H7 (cell line): ENCODE measurements at regions not wholly inside any gene's neighbourhood (a gene's known extent, or its start where the extent isn't known, plus 50 kb on each side); places are given as distances from the start of the nearest gene placed in this dataset.

Experiments used
- DNase-seq: peaks from one replicate; pipeline ENCODE4 v3.0.0; 2012
- H3K27me3 ChIP-seq: 2 replicates; pipeline ENCODE4 v1.6.0; 2011; ENCODE audit warnings: mild to moderate bottlenecking, low read length; ENCODE audit not compliant: control insufficient read depth, insufficient read depth
- H3K36me3 ChIP-seq: replicated peaks from 2 replicates; pipeline ENCODE4 v1.5.1; 2011; ENCODE audit warnings: low read length; ENCODE audit not compliant: control insufficient read depth, insufficient read depth
- H3K4me3 ChIP-seq: 2 replicates; pipeline ENCODE4 v1.5.1; 2011; ENCODE audit warnings: low read depth, mild to moderate bottlenecking, control low read depth, low read length, moderate library complexity; ENCODE audit not compliant: insufficient read depth

DNA sequence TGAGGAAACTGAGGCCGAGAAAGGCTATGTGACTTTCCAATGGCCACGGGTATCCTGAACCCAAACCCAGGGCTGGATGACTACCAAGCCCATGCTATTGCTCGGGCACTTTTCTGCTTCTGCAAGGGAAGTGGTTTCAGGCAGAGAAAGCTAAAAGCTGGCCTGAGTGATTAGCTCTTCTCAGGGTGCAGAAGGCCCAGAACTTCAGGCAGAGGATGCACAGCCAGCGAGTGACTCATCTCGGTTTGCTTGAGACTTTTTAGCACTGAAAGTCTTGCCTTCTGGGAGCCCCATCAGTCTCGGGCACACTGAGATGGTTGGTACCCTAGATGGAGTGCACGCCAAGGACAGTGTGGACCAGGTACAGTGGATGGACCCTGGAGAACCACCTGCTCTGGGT, 129.5 kb upstream of the SDK2 start:
- no peak overlapping the region for H3K4me3 ChIP-seq
- H3K36me3 ChIP-seq = no peaks in the 10 kb centered on the region
- no peak for DNase-seq
- H3K27me3 ChIP-seq = no peaks in the 10 kb centered on the region

GRCh38 chr17:73774852-73775251, 130.6 kb upstream of the SDK2 start:
- DNase-seq = no peak
- no peaks in the 10 kb centered on the region for H3K36me3 ChIP-seq
- no peak overlapping the region for H3K4me3 ChIP-seq
- H3K27me3 ChIP-seq = no peaks in the 10 kb centered on the region

- DNase-seq = no peak
- Histone ChIP-seq H3K27me3 (no peaks in the 10 kb centered on the region), H3K36me3 (no peaks in the 10 kb centered on the region), H3K4me3 (no peak overlapping the region)
Observed at GRCh38 chr17:73776351-73777130, 132.3 kb upstream of the SDK2 start.

- Histone ChIP-seq H3K36me3 (no peaks in the 10 kb centered on the region), H3K27me3 (no peaks in the 10 kb centered on the region)
- DNase-seq = no peak
Observed at GRCh38 chr17:73777131-73777449, 132.8 kb upstream of the SDK2 start.

GRCh38 chr17:73782231-73782630, 138.0 kb upstream of the SDK2 start:
- H3K36me3 ChIP-seq = no peaks in the 10 kb centered on the region
- no peak overlapping the region for H3K4me3 ChIP-seq
- no peak for DNase-seq
- no peaks in the 10 kb centered on the region for H3K27me3 ChIP-seq

More at GRCh38 chr17:73777131-73777449, 132.8 kb upstream of the SDK2 start:
- no peak overlapping the region for H3K4me3 ChIP-seq

GRCh38 chr17:73782641-73783381, 138.6 kb upstream of the SDK2 start:
- DNase-seq = peak; percentile 73

DNA sequence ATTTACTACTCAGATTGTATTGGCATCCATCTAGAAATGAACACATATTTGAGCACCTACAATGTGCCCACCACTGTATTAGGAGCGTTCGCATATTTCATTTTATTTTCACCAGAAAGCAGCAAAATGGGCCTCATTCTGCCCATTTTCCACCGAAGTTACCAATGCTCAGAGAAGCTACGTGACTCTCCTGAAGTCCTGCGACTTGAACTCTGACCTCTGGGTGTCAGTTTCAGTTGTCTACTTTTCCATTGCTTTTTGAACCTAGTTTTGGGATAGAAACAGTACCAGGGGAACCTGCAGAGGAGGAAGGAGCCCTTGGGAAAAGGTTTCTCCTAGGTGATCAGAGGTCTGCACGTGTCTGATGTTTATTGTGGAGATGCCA, 139.1 kb upstream of the SDK2 start:
- no peak for DNase-seq
- no peaks in the 10 kb centered on the region for H3K27me3 ChIP-seq
- no peak overlapping the region for H3K4me3 ChIP-seq
- H3K36me3 ChIP-seq = no peaks in the 10 kb centered on the region

More at GRCh38 chr17:73782641-73783381, 138.6 kb upstream of the SDK2 start:
- H3K27me3 ChIP-seq = no peaks in the 10 kb centered on the region
- no peaks in the 10 kb centered on the region for H3K36me3 ChIP-seq
- H3K4me3 ChIP-seq = no peak overlapping the region

GRCh38 chr17:73783945-73784603, 139.8 kb upstream of the SDK2 start:
- no peaks in the 10 kb centered on the region for H3K36me3 ChIP-seq
- H3K27me3 ChIP-seq = no peaks in the 10 kb centered on the region
- H3K4me3 ChIP-seq = no peak overlapping the region
- peak; percentile 73 for DNase-seq

DNA sequence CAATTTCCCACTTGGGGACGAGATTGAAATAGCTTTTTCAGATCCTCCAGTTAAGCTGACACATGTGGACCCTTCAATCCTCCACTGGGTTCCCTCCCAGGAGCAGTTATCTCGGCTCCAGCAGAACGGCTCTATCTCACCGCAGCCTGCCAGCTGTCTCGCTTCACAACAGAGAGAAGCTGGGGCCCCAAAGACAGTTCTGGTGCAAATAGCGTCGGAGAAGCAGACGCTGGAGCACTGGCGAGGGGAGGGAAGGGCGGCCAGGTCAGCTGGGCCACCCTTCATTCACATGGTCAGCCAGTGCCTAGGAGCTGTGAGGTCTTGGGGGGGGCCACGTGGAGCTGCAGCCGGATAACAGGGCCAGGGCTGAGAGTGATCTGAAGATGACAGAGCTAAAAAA, 141.3 kb upstream of the SDK2 start:
- H3K4me3 ChIP-seq = no peak overlapping the region

GRCh38 chr17:73785958-73786743, 141.9 kb upstream of the SDK2 start:
- no peaks in the 10 kb centered on the region for H3K36me3 ChIP-seq
- no peaks in the 10 kb centered on the region for H3K27me3 ChIP-seq
- peak; percentile 64 for DNase-seq
- H3K4me3 ChIP-seq = no peak overlapping the region

More for the DNA sequence above, 141.3 kb upstream of the SDK2 start:
- H3K36me3 ChIP-seq = no peaks in the 10 kb centered on the region
- no peak for DNase-seq
- no peaks in the 10 kb centered on the region for H3K27me3 ChIP-seq

DNA sequence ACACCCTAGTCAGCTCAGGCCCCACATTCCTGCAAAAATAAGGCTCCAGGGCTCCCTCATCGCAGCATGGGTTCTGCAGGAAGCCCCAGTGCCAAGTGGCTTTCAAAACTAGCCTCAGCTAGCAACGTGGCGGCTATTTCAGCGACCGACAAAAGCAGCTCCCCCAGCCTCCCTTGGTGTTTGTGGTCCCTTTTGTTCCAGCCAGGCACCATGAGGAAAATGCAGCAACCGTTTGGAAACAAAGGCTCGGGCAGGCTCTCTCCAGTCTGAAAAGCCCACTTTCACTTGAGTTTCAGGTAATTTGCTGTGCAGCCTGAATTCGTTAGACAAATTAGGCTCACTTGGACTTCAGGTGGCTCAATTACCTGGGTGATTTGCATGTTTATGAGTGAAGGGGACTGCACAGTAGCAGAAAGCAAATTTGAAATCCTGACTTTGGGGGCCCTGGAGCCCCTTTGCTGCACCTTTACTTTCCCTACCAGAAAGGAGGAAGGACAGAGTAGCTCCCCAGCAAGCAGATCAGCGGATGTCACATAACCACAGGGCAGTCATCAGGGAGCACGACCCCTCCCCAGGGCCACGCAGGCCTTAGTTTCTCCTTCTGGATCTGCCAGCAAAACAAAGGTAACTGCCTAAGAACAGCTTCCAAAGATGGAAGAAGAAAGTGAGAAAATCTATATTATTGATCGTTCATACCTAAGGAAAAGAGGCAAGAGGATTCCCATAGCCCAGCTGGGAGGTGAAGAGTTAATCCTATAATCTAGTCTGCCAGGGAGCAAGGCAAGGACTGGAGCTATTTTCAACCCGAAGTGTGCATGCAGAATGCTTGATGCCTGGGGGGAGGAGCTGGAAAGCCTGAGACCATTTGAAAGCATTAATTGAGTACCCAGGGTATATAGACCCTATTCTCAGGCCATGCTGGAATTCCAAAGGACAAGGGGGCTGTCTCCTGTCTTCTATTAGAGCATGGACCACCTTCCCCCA, 143.1 kb upstream of the SDK2 start:
- no peaks in the 10 kb centered on the region; the same call in 1 of the 2 replicates for H3K27me3 ChIP-seq
- peak; percentile 65 for DNase-seq
- no peaks in the 10 kb centered on the region for H3K36me3 ChIP-seq
- H3K4me3 ChIP-seq = no peak overlapping the region

GRCh38 chr17:73788111-73788510, 143.9 kb upstream of the SDK2 start:
- Histone ChIP-seq H3K36me3 (no peaks in the 10 kb centered on the region), H3K4me3 (no peak overlapping the region), H3K27me3 (no peaks in the 10 kb centered on the region; the same call in 1 of the 2 replicates)
- no peak for DNase-seq

- Histone ChIP-seq H3K36me3 (no peaks in the 10 kb centered on the region), H3K27me3 (no peaks in the 10 kb centered on the region; the same call in 1 of the 2 replicates), H3K4me3 (no peak overlapping the region)
- no peak for DNase-seq
Observed at GRCh38 chr17:73791121-73791520, 146.9 kb upstream of the SDK2 start.
